NCI-H526 treated with DMSO at 0.1 percent for 48 hours (cell line): ENCODE measurements at regions not wholly inside any gene's neighbourhood (a gene's known extent, or its start where the extent isn't known, plus 50 kb on each side); places are given as distances from the start of the nearest gene placed in this dataset.
"Not testable (repeated sequence)": the region's sequence is repeated elsewhere in the genome, so short reads cannot be mapped to it uniquely, and the experiment has no call there.

Experiments used
- DNase-seq: peaks from one replicate; lab custom pipeline; 2025; lab: John Stamatoyannopoulos, UW

GRCh38 chr19:27843861-27844260 is 1369.1 kb downstream of the UQCRFS1 start:
- no peak for DNase-seq

GRCh38 chr19:27833031-27833430 is 1379.9 kb downstream of the UQCRFS1 start:
- no peak for DNase-seq

- no peak for DNase-seq
Measured at GRCh38 chr19:27828829-27829228, 1384.1 kb downstream of the UQCRFS1 start.

GRCh38 chr19:27824108-27824507 is 1388.8 kb downstream of the UQCRFS1 start:
- DNase-seq, result no peak

GRCh38 chr19:27822336-27822735 is 1390.6 kb downstream of the UQCRFS1 start:
- DNase-seq, result no peak

- DNase-seq, result no peak
Measured at GRCh38 chr19:27821418-27822018, 1391.4 kb downstream of the UQCRFS1 start.

GRCh38 chr19:27815985-27816384 is 1397.0 kb downstream of the UQCRFS1 start:
- no peak for DNase-seq

- DNase-seq, result not testable (repeated sequence)
Measured at GRCh38 chr19:27814834-27815233, 1398.1 kb downstream of the UQCRFS1 start.

GRCh38 chr19:27814274-27814673 is 1398.7 kb downstream of the UQCRFS1 start:
- not testable (repeated sequence) for DNase-seq

- DNase-seq, result no peak
Measured at GRCh38 chr19:27806471-27807070, 1406.4 kb downstream of the UQCRFS1 start.

GRCh38 chr19:27805848-27806247 is 1407.1 kb downstream of the UQCRFS1 start:
- DNase-seq, result no peak

GRCh38 chr19:27802293-27802692 is 1410.7 kb downstream of the UQCRFS1 start:
- not testable (repeated sequence) for DNase-seq

- DNase-seq, result no peak
Measured at GRCh38 chr19:27796540-27796939, 1416.4 kb downstream of the UQCRFS1 start.

- DNase-seq, result no peak
Measured at GRCh38 chr19:27796073-27796472, 1416.9 kb downstream of the UQCRFS1 start.

GRCh38 chr19:27795369-27795768 is 1417.6 kb downstream of the UQCRFS1 start:
- DNase-seq, result no peak

GRCh38 chr19:27794494-27795042 is 1418.4 kb downstream of the UQCRFS1 start:
- no peak for DNase-seq

- peak; percentile 96 for DNase-seq
Measured at GRCh38 chr19:27793644-27794493, 1419.1 kb downstream of the UQCRFS1 start.

- DNase-seq, result peak; percentile 96
Measured at GRCh38 chr19:27793128-27793643, 1419.8 kb downstream of the UQCRFS1 start.

GRCh38 chr19:27792576-27793127 is 1420.3 kb downstream of the UQCRFS1 start:
- no peak for DNase-seq

GRCh38 chr19:27780367-27781075 is 1432.4 kb downstream of the UQCRFS1 start:
- DNase-seq, result no peak

- DNase-seq, result no peak
Measured at GRCh38 chr19:27779954-27780353, 1433.0 kb downstream of the UQCRFS1 start.

GRCh38 chr19:27777726-27778125 is 1435.2 kb downstream of the UQCRFS1 start:
- no peak for DNase-seq
